Spleen (tissue), 7 donors: ENCODE measurements at regions not wholly inside any gene's neighbourhood (a gene's known extent, or its start where the extent isn't known, plus 50 kb on each side); places are given as distances from the start of the nearest gene placed in this dataset.

Source experiments
- CTCF ChIP-seq, 11 experiments: fragments of 200-600 bp in 7 of 11; fragments of 450-650 bp in 4 of 11; sonication (generic) in 4 of 11; IDR thresholded peaks in 8 of 11; conservative IDR thresholded peaks in 3 of 11; 1 replicate in 7 of 11; 2 replicates in 4 of 11; pipeline versions ENCODE4 v1.4.0 to v1.8.0; 2016 to 2021; ENCODE audit warnings: antibody characterized with exemption in 11 of 11, inconsistent platforms in 4 of 11, mild to moderate bottlenecking in 1 of 11
- POLR2A ChIP-seq, 3 donors: fragments of 450-650 bp; IDR thresholded peaks; one replicate each; pipeline ENCODE4 v1.5.1; 2017; ENCODE audit warnings: antibody characterized with exemption in 3 of 3, mild to moderate bottlenecking in 1 of 3
- donor health status: DM: no; HTN: no; CAD: no; lungs with moderate emphysema.
- donor health status: DM: no; HTN: no; CAD: no.
- donor health status: DM: no; HTN: no; CAD: no.

- TF ChIP-seq CTCF (IDR thresholded peaks at IDR 0.05 in 8 of 11, conservative IDR thresholded peaks at IDR 0.05 in 3 of 11) = no peak
- no peak for TF ChIP-seq POLR2A (IDR thresholded peaks at IDR 0.05)
Measured at GRCh38 chr9:99347568-99347967, 125.5 kb downstream of the SEC61B start.
